ENCODE measurements at regions not wholly inside any gene's neighbourhood (a gene's known extent, or its start where the extent isn't known, plus 50 kb on each side); places are given as distances from the start of the nearest gene placed in this dataset.
"Not testable (repeated sequence)": the region's sequence is repeated elsewhere in the genome, so short reads cannot be mapped to it uniquely, and the experiment has no call there.

DNA sequence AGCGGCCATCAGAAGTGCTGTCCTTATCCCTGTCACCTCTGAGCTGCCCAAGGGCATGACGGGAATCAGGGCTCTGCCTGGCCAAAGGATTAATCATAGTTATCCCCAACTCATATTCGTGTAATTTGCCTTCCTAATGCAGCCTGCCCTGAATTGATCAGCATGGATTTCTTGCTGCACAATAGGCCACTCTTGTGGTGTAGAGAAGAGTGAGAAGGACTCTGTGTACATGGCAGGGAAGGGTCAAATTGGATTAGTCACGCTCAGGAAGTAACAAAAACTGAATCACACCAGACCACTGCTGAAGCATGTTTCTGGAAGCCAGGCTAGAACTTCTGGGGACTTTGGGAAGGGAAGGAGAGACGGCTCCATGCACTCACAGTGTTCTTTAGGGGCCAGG lies 227.0 kb downstream of the BUB3 start:
- no peak for DNase-seq

DNA sequence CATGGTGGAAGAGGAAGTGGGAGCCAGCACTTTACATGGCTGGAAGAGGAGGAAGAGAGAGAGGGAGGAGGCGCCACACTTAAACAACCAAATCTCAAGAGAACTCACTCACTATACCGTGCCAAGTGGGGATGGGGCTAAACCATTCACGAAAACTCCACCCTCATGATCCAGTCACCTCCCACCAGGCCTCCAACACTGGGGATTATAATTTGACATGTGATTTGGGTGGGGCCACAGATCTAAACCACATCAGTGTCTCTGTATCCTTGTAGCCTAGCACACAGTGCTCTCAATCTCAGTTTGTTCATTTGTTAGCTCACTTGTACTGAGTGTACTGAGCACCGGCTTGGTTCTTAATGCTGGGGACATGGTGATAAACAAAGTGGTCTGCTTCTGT lies 228.3 kb downstream of the BUB3 start:
- no peak for DNase-seq

- DNase-seq = no peak
Measured at GRCh38 chr10:123385508-123386080, 231.4 kb downstream of the BUB3 start.

DNA sequence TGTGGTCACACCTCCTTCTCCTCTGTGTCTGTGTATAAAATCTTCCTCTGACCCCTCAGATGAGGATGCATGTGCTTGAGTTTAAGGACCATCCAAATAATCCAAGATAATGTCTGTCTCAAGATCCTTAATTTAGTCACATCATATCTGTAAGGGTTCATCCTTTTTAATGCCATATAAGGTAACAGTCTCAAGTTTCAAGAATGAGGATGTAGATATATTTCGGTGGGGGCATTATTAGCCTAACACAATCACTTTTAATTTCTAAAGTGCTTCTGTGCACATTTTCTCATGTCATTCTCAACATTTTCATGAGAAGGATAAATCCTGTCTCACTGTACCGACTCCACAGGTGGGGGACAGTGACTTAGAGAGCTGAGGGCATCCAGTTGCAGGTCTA lies 235.3 kb downstream of the BUB3 start:
- DNase-seq = no peak

GRCh38 chr10:123390332-123390731 lies 236.1 kb downstream of the BUB3 start:
- DNase-seq = no peak

DNA sequence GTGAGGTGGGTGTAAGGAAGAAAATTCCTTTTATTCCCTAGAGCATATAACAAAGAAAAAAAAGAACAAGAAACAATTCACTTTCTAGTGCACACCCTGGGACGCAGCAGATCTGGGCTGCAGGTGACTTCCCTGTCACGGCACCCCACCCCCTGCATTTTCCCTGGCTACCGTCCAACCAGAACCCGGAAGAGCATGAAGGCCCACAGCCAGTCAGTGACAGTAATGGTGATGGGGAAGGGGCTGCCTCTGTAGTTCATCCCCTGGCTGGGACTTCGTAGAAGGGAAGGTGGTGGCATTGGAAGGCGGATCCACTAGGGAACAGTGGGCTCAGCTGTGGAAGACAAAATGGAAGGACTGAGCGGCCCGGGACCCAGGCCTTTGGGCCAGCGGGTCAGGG lies 236.7 kb downstream of the BUB3 start:
- no peak for DNase-seq

- no peak for DNase-seq
Measured at GRCh38 chr10:123391275-123392028, 237.2 kb downstream of the BUB3 start.

DNA sequence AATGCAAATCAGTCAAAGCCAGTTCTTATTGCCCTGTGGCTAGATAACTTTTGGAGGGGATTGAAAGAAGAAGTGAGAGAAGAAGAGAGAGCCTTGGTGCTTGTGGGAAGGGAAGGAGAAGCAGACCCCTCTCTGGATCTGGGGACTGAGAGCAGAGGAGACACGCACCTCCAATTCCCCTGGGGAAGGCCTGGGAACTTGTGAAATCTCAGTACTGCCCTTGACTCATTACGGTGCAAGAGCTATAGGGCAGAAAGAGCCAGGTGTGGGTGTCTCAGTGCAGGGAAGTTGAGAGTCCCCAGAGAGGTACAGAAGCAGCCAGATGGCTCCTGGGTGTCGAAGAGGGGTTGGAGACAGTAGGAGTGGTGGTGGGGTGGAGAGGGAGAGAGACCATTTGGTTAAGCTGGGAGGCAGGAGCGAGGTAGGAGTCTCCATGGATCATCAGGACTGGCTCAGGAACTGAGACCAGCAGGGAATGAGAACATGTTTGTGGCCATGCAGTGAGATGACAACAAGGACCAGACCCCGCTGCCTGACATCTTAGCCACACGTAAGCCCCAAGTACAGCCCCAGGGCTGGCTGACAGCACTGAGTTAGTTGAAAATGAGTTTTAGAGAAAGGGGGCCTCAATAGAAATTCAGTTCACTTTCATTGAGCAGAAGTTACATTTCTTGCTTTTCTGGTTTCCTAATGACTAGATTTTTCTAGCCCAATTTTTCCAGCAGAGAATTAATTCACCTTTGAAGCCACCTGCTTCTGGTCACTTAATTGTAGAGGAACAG lies 238.2 kb downstream of the BUB3 start:
- DNase-seq = peak; percentile 7 to 67

- no peak for DNase-seq
Measured at GRCh38 chr10:123393170-123393569, 239.0 kb downstream of the BUB3 start.

DNA sequence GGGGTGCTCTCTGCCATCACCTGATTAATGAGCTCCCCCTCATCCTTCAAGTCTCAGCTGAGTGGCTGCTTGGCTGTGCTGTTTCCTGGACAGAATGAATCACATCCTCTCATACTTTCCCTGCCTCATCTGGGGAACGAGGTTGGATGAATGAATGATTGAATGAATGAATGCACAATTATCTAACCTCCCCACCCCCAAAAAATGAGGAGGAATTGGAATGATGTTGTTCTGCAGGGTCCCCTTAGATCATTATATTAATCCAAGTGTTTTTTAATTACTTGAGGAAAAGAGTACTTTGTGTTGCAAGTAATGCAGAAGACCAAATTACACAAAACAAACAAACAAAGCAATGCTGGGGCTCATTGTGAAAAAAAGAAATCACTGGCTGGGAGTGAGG lies 240.2 kb downstream of the BUB3 start:
- DNase-seq = no peak

- DNase-seq = not testable (repeated sequence)
Measured at GRCh38 chr10:123395234-123395633, 241.0 kb downstream of the BUB3 start.

DNA sequence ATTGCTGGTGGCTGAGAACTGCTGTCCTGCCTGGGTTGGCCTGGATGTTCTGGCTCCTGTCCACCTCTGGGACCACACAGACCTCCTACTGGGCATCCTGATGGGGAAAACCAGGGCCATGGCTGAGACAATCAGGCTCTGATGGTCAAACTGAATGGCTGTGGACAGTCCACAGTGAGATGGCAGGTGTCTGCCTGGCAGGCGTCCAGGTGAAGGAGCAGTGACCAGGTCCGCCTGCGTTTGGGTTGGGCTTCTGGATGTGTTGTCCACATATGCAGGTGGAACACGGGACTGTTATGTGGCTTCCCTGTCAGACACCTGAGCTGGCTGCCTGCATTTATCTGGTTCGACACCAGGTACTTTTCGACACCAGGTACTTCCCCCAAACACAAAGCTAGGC lies 241.7 kb downstream of the BUB3 start:
- DNase-seq = no peak

GRCh38 chr10:123398180-123398591 lies 244.0 kb downstream of the BUB3 start:
- no peak for DNase-seq

- DNase-seq = no peak
Measured at GRCh38 chr10:123398756-123399155, 244.6 kb downstream of the BUB3 start.

GRCh38 chr10:123399276-123399839 lies 245.2 kb downstream of the BUB3 start:
- DNase-seq = no peak

- no peak for DNase-seq
Measured at GRCh38 chr10:123402021-123402420, 247.8 kb downstream of the BUB3 start.

GRCh38 chr10:123402656-123403055 lies 248.5 kb downstream of the BUB3 start:
- DNase-seq = no peak

DNA sequence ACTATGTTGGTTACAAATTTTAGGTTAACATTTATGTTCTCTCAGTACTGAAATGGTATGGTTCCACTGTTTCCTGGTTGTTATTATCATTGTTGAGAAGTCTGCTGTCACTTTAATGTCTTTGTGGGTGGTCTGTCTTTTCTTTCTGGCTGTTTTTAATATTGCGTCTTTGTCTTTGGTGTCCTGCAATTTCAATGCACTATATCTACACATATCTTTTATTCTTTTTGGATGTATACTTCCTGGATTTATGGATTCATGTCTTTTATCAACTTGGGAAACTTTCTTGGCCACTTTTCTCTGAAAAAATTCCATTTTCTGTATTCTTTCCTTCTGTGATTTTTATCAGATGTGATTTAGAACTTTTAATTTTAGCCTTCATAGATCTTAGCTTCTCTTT lies 250.2 kb downstream of the BUB3 start:
- DNase-seq = no peak

GRCh38 chr10:123408660-123409059 lies 254.5 kb downstream of the BUB3 start:
- no peak for DNase-seq

- no peak for DNase-seq
Measured at GRCh38 chr10:123409426-123409825, 255.2 kb downstream of the BUB3 start.

DNA sequence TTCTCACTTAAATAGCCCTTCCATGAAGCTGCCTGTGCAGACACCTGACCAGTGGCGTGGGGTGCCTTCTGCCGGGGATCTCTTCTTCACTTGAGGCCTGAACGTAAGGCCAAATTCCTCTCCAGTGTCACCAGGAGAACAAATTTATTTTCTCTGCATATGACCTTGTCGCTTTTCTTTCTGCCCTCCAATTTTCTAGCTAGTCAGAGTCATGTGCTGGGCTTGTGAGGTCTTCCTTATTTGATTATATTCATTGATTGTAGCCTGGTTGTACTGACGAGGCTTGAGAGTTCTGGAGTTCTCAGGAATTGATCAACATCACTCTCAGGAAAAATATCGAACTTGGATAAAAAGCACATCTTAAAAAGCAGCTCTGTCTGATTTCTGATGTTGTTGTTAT lies 255.7 kb downstream of the BUB3 start:
- DNase-seq = no peak

DNA sequence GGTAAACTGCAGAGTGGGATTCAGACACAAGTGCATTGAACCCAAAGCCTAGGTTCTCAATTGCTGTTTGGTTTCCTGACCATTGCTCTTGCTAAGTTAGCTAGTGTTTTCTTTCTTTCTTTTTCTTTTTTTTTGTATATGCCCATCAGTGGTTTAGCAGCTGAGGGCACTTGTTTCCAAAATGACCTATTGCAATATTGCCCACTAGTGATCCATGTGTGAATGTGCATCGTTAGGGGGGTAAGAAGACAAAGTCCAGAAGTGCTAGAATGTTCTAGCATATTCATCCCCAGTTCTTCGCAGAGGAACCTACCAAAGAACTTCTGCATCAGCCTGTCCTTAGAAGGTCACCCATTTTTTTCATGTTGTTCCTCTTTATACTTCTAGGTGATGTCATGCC lies 252.8 kb upstream of the GPR26 start:
- no peak for DNase-seq

- DNase-seq = no peak
Measured at GRCh38 chr10:123415523-123415922, 250.6 kb upstream of the GPR26 start.

DNA sequence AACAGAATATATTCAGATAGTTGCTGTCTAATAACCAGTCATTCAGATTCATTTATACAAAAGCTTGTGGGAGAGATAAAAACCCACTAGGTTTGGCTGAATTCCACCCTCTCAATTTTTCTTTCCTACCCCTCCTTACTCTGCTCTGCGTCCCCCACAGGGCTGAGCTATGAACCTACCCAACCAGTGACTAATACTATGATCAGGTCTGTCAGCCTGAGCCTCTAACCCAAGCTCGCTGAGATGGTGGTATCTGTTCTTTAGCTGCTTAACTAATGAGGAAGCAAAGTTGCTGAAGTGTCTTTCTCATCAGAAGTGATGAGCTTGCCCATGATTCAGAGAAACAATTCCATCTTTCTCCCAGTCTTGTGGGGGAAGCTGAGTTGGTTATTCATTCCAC lies 248.7 kb upstream of the GPR26 start:
- no peak for DNase-seq

Measured in NCI-H524 (cell line).